ENCODE measurements at regions not wholly inside any gene's neighbourhood (a gene's known extent, or its start where the extent isn't known, plus 50 kb on each side); places are given as distances from the start of the nearest gene placed in this dataset.
A peak's percentile ranks its signal among the peaks of the same experiment; 100 is the strongest.

GRCh38 chr5:5666076-5666365 lies 243.5 kb downstream of the ICE1 start:
- H3K27me3 ChIP-seq (replicated peaks) = no peaks in the 10 kb centered on the region

GRCh38 chr5:5665225-5666075 lies 243.0 kb downstream of the ICE1 start:
- peak; percentile 2 for DNase-seq
- TF ChIP-seq, protein P1, sequence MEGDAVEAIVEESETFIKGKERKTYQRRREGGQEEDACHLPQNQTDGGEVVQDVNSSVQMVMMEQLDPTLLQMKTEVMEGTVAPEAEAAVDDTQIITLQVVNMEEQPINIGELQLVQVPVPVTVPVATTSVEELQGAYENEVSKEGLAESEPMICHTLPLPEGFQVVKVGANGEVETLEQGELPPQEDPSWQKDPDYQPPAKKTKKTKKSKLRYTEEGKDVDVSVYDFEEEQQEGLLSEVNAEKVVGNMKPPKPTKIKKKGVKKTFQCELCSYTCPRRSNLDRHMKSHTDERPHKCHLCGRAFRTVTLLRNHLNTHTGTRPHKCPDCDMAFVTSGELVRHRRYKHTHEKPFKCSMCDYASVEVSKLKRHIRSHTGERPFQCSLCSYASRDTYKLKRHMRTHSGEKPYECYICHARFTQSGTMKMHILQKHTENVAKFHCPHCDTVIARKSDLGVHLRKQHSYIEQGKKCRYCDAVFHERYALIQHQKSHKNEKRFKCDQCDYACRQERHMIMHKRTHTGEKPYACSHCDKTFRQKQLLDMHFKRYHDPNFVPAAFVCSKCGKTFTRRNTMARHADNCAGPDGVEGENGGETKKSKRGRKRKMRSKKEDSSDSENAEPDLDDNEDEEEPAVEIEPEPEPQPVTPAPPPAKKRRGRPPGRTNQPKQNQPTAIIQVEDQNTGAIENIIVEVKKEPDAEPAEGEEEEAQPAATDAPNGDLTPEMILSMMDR (IDR thresholded peaks at IDR 0.05; ENCODE audit: low read depth, low read length, missing control alignments) = no peak
- Histone ChIP-seq H3K36me3 (replicated peaks) (no peaks in the 10 kb centered on the region), H3K27ac (no peak overlapping the region), H3K27me3 (replicated peaks) (no peaks in the 10 kb centered on the region), H3K4me3 (ENCODE audit: low read depth, low read length) (no peak overlapping the region)
- in situ Hi-C loops (cut with HindIII; ENCODE audit: low pct_ligation_motif_present, low sequenced_read_pairs) = no loop called here

More at GRCh38 chr5:5666076-5666365, 243.5 kb downstream of the ICE1 start:
- in situ Hi-C loops (cut with HindIII; ENCODE audit: low pct_ligation_motif_present, low sequenced_read_pairs) = no loop called here
- H3K27ac ChIP-seq = no peak overlapping the region
- no peak for DNase-seq
- TF ChIP-seq, protein P1 (IDR thresholded peaks at IDR 0.05; ENCODE audit: low read depth, low read length, missing control alignments) = no peak
- H3K36me3 ChIP-seq (replicated peaks) = no peaks in the 10 kb centered on the region
- H3K4me3 ChIP-seq (ENCODE audit: low read depth, low read length) = no peak overlapping the region

DNA sequence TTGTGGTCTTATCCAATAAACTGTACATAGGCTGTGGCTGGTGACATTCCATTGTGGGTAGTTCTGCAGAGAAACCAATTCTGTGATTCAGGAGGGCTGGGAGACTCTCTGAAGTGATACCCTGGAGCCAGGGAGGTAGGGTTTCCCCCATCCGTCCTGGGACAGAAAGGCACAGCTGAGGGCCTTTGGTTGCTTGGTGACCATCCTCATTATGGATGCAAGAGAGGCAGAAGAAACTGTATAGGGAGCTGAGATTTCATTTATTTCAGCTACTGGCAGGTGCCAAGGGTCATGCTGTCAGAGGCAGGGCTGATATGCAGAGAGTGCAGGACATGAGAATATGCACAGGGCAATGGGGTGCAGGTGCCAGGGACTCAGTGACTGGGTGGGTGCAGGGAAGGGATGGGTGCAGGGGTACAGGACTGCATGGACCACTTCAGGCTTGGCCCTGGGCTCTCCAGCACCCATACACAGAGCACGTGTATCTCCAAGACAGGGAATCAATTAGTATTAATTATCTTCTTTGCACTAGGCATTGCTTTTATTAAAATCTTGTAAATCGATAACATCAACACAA lies 236.5 kb downstream of the ICE1 start:
- no peak overlapping the region for H3K4me3 ChIP-seq (ENCODE audit: low read depth, low read length)
- no peaks in the 10 kb centered on the region for H3K36me3 ChIP-seq (replicated peaks)
- H3K27me3 ChIP-seq (replicated peaks) = no peaks in the 10 kb centered on the region
- in situ Hi-C loops (cut with HindIII; ENCODE audit: low pct_ligation_motif_present, low sequenced_read_pairs) = no loop called here
- TF ChIP-seq, protein P1 (IDR thresholded peaks at IDR 0.05; ENCODE audit: low read depth, low read length, missing control alignments) = no peak
- no peak overlapping the region for H3K27ac ChIP-seq
- DNase-seq = no peak

- peak; percentile 20 for DNase-seq
- in situ Hi-C loops (cut with HindIII; ENCODE audit: low pct_ligation_motif_present, low sequenced_read_pairs) = no loop called here
- Histone ChIP-seq H3K27ac (no peak overlapping the region), H3K4me3 (ENCODE audit: low read depth, low read length) (no peak overlapping the region), H3K36me3 (replicated peaks) (no peaks in the 10 kb centered on the region), H3K27me3 (replicated peaks) (no peaks in the 10 kb centered on the region)
- TF ChIP-seq, protein P1 (IDR thresholded peaks at IDR 0.05; ENCODE audit: low read depth, low read length, missing control alignments) = no peak
These were observed 235.7 kb downstream of the ICE1 start for GRCh38 chr5:5658226-5658625.

GRCh38 chr5:5652181-5652580 lies 229.7 kb downstream of the ICE1 start:
- in situ Hi-C loops (cut with HindIII; ENCODE audit: low pct_ligation_motif_present, low sequenced_read_pairs) = no loop called here
- Histone ChIP-seq H3K36me3 (replicated peaks) (no peaks in the 10 kb centered on the region), H3K27ac (no peak overlapping the region), H3K27me3 (replicated peaks) (no peaks in the 10 kb centered on the region), H3K4me3 (ENCODE audit: low read depth, low read length) (no peak overlapping the region)
- no peak for DNase-seq
- TF ChIP-seq, protein P1 (IDR thresholded peaks at IDR 0.05; ENCODE audit: low read depth, low read length, missing control alignments) = no peak
